ENCODE measurements at regions not wholly inside any gene's neighbourhood (a gene's known extent, or its start where the extent isn't known, plus 50 kb on each side); places are given as distances from the start of the nearest gene placed in this dataset.

GRCh38 chrX:55142206-55142918, 53.5 kb downstream of the PAGE2 start:
- no peak for DNase-seq
- Histone ChIP-seq H3K4me3 (no peak overlapping the region), H3K27ac (no peak overlapping the region), H3K4me1 (ENCODE audit: insufficient read depth) (no peaks in the 10 kb centered on the region), H3K36me3 (no peaks in the 10 kb centered on the region), H3K9me3 (no peaks in the 10 kb centered on the region), H3K27me3 (no peaks in the 10 kb centered on the region)
- TF ChIP-seq CTCF (IDR thresholded peaks at IDR 0.05) (no peak), EP300 (IDR thresholded peaks at IDR 0.05) (no peak), POLR2A (IDR thresholded peaks at IDR 0.05) (no peak)
- intact Hi-C loops (cut with DNase I) = no loop called here
- 62 to 65% (median 64%) methylated on average over 3 of the region's 3 CpGs for WGBS, 3 donors

DNA sequence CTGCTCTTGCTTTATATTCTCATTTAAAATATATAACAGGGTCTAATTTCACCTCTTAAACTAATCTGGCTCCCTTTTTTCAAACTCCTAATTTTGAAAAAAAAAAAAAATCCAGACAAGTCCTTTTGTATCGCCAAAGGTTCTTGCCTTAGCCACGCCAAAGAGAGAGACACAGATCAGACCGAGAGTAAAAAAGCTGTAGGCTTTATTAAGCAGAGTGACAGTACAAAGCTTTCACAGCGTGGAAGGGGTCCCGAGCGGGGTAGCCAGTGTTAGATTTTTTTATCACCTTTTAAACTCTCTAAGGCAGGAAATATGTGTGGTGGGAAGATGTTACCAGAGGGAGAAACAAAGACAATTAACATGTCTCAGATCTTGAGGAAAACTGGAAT, 54.1 kb downstream of the PAGE2 start:
- DNase-seq = no peak
- H3K36me3 ChIP-seq = no peaks in the 10 kb centered on the region
- intact Hi-C loops (cut with DNase I) = no loop called here
- no peak overlapping the region for H3K27ac ChIP-seq
- H3K4me1 ChIP-seq (ENCODE audit: insufficient read depth) = no peaks in the 10 kb centered on the region
- 46 to 52% (median 48%) methylated on average over 6 of the region's 6 CpGs for WGBS, 3 donors
- H3K27me3 ChIP-seq = no peaks in the 10 kb centered on the region
- H3K9me3 ChIP-seq = no peaks in the 10 kb centered on the region
- no peak for TF ChIP-seq POLR2A (IDR thresholded peaks at IDR 0.05)
- no peak for TF ChIP-seq CTCF (IDR thresholded peaks at IDR 0.05)
- TF ChIP-seq EP300 (IDR thresholded peaks at IDR 0.05) = no peak
- H3K4me3 ChIP-seq = no peak overlapping the region

- intact Hi-C loops (cut with DNase I) = no loop called here
- Histone ChIP-seq H3K27me3 (no peaks in the 10 kb centered on the region), H3K4me3 (no peak overlapping the region), H3K9me3 (no peaks in the 10 kb centered on the region), H3K27ac (no peak overlapping the region), H3K4me1 (ENCODE audit: insufficient read depth) (no peaks in the 10 kb centered on the region), H3K36me3 (no peaks in the 10 kb centered on the region)
- WGBS, 3 donors = 19 to 27% (median 24%) methylated on average over 2 of the region's 2 CpGs
- TF ChIP-seq CTCF (IDR thresholded peaks at IDR 0.05) = no peak
- no peak for TF ChIP-seq EP300 (IDR thresholded peaks at IDR 0.05)
- no peak for TF ChIP-seq POLR2A (IDR thresholded peaks at IDR 0.05)
- DNase-seq = no peak
These were observed 54.8 kb downstream of the PAGE2 start for GRCh38 chrX:55143621-55144020.

DNA sequence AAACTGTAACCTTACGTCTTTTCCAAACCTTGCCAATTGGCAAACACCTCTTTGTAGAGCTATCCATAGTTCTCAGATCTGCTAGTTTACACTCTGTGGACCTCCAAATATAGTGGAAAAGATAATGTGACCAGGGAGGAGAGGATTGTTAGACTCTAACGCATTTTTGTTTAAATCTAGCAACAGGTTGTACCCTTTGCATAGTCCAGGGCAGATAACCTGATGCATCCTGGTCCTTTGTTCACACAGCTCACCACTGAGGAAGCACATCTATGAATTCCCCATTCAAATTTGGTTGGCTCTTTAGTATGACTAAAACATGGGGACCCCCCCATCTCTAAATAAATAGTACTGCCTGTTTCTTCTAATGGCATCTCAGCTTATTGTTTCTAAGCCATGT, 55.9 kb downstream of the PAGE2 start:
- H3K27me3 ChIP-seq = no peaks in the 10 kb centered on the region
- DNase-seq = no peak
- H3K9me3 ChIP-seq = no peaks in the 10 kb centered on the region
- intact Hi-C loops (cut with DNase I) = no loop called here
- no peak overlapping the region for H3K4me3 ChIP-seq
- WGBS, 3 donors = 68 to 75% (median 69%) methylated on average over 2 of the region's 2 CpGs
- TF ChIP-seq POLR2A (IDR thresholded peaks at IDR 0.05) = no peak
- no peak for TF ChIP-seq CTCF (IDR thresholded peaks at IDR 0.05)
- no peak for TF ChIP-seq EP300 (IDR thresholded peaks at IDR 0.05)
- no peak overlapping the region for H3K27ac ChIP-seq
- H3K36me3 ChIP-seq = no peaks in the 10 kb centered on the region
- no peaks in the 10 kb centered on the region for H3K4me1 ChIP-seq (ENCODE audit: insufficient read depth)
